Heart left ventricle (tissue), 16 donors: ENCODE measurements at regions not wholly inside any gene's neighbourhood (a gene's known extent, or its start where the extent isn't known, plus 50 kb on each side); places are given as distances from the start of the nearest gene placed in this dataset.
"Not testable (repeated sequence)": the region's sequence is repeated elsewhere in the genome, so short reads cannot be mapped to it uniquely, and the experiment has no call there.

Experiments
- ATAC-seq, 4 donors: fragments of 200-7000 bp; cut with Tn5 transposase; one replicate each; pipeline ENCODE4 v1.9.1; 2020 to 2022; ENCODE audit warnings: moderate library complexity in 4 of 4, mild to moderate bottlenecking in 3 of 4, moderate number of reproducible peaks in 1 of 4
- DNase-seq, 5 donors: peaks; one replicate each; pipeline ENCODE4 v3.0.0-alpha.2; 2020
- H3K27ac ChIP-seq, 12 donors: fragments of 200-600 bp; sonication (generic) in 4 of 12; one replicate each; pipeline versions ENCODE4 v1.5.0 to v1.8.0; 2016 to 2022; ENCODE audit warnings: mild to moderate bottlenecking in 2 of 12
- H3K27me3 ChIP-seq, 9 donors: fragments of 200-600 bp; sonication (generic) in 2 of 9; one replicate each; pipeline versions ENCODE4 v1.5.1 to v1.8.0; 2016 to 2022; ENCODE audit warnings: mild to moderate bottlenecking in 3 of 9
- H3K36me3 ChIP-seq, 9 donors: fragments of 200-600 bp; sonication (generic) in 2 of 9; one replicate each; pipeline versions ENCODE4 v1.5.0 to v1.8.0; 2018 to 2022; ENCODE audit warnings: mild to moderate bottlenecking in 2 of 9
- H3K4me1 ChIP-seq, 12 donors: fragments of 200-600 bp; sonication (generic) in 4 of 12; one replicate each; pipeline versions ENCODE4 v1.5.0 to v1.8.0; 2016 to 2022; ENCODE audit warnings: mild to moderate bottlenecking in 3 of 12
- H3K4me3 ChIP-seq, 12 donors: fragments of 200-600 bp; sonication (generic) in 4 of 12; one replicate each; pipeline versions ENCODE4 v1.5.0 to v1.8.0; 2017 to 2022; ENCODE audit warnings: mild to moderate bottlenecking in 9 of 12, moderate library complexity in 4 of 12
- H3K9me3 ChIP-seq, 12 donors: fragments of 200-600 bp; sonication (generic) in 4 of 12; one replicate each; pipeline versions ENCODE4 v1.5.0 to v1.8.0; 2016 to 2022; ENCODE audit warnings: mild to moderate bottlenecking in 1 of 12
- POLR2A ChIP-seq, 2 donors: fragments of 450-650 bp; IDR thresholded peaks; one replicate each; pipeline ENCODE4 v1.6.1; 2017; ENCODE audit warnings: antibody characterized with exemption in 2 of 2, mild to moderate bottlenecking in 2 of 2, moderate library complexity in 2 of 2
- WGBS, 4 donors: extraction: QIAGEN DNeasy Blood & Tissue Kit in 2 of 4; methylation state at CpG; one replicate each; pipeline versions ENCODE4 v1.1.5 to v1.1.7; 2013 to 2018; 5-methylcytosine and 5-hydroxymethylcytosine counted together
- intact Hi-C, 10 donors: fragments of 100-400 bp; cut with DNase I; formaldehyde crosslinking; loops; one replicate each; pipeline versions ENCODE4 v1.11.1 to v1.14.2; 2022
- TF ChIP-seq, protein P1 (sequence below), 12 donors: fragments of 200-600 bp; sonication (generic) in 4 of 12; IDR thresholded peaks; one replicate each; pipeline versions ENCODE4 v1.5.0 to v1.8.0; 2018 to 2022; ENCODE audit warnings: antibody characterized with exemption in 12 of 12, mild to moderate bottlenecking in 5 of 12
- donor health status: ischemic (EF 13 %, LVEDD 7.1; RV severe dilation, severe dysfunction).
- donor health status: healthy with polysubstance abuse.
- donor health status: DM: no; HTN: yes; CAD: no.
- donor health status: DM: no; HTN: no; CAD: no.
- donor health status: ischemic (EF 25% LVEDD 6.9; RV normal size, moderate dysfunction).
- donor health status: ischemic (EF 25% LVEDD 5.7; RV mildly dilated, moderate dysfunction).
- donor health status: healthy.
- donor health status: DM: yes; HTN: yes; CAD: no.
- donor health status: ischemic (EF 35%, LVEDD 5.7; RV mildly dilated, moderate dysfunction).
- donor health status: nonischemic (EF 11% LVEDD 7.7; RV severe dilation, severe dysfunction).
- donor health status: DM: yes; HTN: yes; CAD: no.
- donor health status: PGD.
- donor health status: ischemic (EF 29% LVEDD 5.4; RV normal size, mild dysfunction).
- donor health status: nonischemic (EF 23%, LVEDD 6.1; RV moderate dilation, normal function).

DNA sequence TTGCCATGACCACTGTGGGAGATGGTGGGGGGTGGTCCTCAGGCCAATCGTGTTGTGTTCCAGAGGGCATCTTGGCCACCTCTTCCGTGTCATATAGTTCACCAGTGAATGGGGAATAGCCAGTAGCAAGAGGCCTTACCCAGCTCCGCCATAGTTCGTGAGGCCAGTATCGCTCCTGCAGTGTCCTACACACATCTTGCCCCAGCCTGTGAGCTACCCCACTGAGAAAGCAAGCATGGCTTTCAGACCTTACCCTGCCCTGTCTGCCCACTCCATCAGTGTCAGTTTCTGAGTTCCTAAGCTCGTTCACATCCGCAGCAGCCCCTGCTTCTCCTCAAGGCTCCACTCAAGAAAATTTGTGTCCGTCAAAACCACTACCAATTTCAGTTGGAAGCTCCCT lies 586.0 kb upstream of the PABPC5 start:
- H3K27me3 ChIP-seq, H3K36me3 ChIP-seq, H3K4me1 ChIP-seq, H3K9me3 ChIP-seq, H3K4me3 ChIP-seq, H3K27ac ChIP-seq, ATAC-seq, intact Hi-C loops, DNase-seq: not testable (repeated sequence)
- 81 to 90% (median 84%) methylated on average over 7 to 8 of the region's 8 CpGs for WGBS, 4 donors

DNA sequence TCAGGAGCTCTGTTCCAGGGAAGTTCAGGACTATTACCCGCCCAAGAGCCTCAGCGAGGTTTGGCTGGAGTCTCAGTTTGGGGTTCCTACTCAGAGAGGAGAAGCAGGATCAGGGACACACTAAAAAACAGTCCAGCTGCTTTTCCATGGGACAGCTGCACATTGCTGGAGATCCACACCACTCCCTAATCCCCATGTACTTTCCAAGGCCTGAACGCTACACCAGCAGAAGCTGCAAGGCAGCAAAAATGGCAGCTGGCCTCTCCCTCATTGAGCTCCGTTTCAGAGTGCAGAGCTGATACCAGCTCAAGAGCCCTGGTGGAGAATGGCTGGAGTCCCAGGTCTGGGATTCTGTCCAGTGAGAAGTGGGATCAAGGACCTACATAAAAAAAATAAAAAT lies 551.2 kb upstream of the PABPC5 start:
- H3K27ac ChIP-seq, result no peak overlapping the region
- 70 to 88% (median 84%) methylated on average over 2 to 4 of the region's 4 CpGs for WGBS, 4 donors
- intact Hi-C loops, result no loop called here
- no peaks in the 10 kb centered on the region for H3K27me3 ChIP-seq
- H3K4me1 ChIP-seq, result no peaks in the 10 kb centered on the region
- no peak for TF ChIP-seq POLR2A (IDR thresholded peaks at IDR 0.05)
- TF ChIP-seq, protein P1, sequence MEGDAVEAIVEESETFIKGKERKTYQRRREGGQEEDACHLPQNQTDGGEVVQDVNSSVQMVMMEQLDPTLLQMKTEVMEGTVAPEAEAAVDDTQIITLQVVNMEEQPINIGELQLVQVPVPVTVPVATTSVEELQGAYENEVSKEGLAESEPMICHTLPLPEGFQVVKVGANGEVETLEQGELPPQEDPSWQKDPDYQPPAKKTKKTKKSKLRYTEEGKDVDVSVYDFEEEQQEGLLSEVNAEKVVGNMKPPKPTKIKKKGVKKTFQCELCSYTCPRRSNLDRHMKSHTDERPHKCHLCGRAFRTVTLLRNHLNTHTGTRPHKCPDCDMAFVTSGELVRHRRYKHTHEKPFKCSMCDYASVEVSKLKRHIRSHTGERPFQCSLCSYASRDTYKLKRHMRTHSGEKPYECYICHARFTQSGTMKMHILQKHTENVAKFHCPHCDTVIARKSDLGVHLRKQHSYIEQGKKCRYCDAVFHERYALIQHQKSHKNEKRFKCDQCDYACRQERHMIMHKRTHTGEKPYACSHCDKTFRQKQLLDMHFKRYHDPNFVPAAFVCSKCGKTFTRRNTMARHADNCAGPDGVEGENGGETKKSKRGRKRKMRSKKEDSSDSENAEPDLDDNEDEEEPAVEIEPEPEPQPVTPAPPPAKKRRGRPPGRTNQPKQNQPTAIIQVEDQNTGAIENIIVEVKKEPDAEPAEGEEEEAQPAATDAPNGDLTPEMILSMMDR (IDR thresholded peaks at IDR 0.05), result no peak
- ATAC-seq (no peak), DNase-seq (no peak)
- no peaks in the 10 kb centered on the region for H3K36me3 ChIP-seq
- H3K4me3 ChIP-seq, result no peak overlapping the region
- H3K9me3 ChIP-seq, result no peaks in the 10 kb centered on the region

DNA sequence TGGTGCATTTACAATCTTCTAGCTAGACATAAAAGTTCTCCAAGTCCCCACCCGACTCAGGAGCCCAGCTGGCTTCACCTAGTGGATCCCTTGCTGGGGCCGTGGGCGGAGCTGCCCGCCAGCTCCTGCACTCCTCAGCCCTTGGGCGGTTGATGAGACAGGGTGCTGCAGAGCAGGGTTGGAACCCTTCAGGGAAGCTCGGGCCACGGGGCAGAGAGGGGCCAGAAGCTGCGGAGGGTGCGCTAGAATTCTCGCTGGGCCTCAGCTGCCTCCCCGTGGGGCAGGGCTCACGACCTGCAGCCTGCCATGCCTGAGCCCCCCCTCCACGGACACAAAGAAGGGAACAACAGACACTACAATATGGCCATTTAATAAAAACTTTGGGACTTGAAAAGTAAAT lies 519.8 kb upstream of the PABPC5 start:
- H3K4me1 ChIP-seq, H3K36me3 ChIP-seq, H3K9me3 ChIP-seq, intact Hi-C loops, H3K27ac ChIP-seq, ATAC-seq, H3K27me3 ChIP-seq, H3K4me3 ChIP-seq: not testable (repeated sequence)
- 77 to 86% (median 84%) methylated on average over 6 to 13 of the region's 13 CpGs for WGBS, 4 donors
- DNase-seq, result peak in 1 of 5 donors; percentile 28

DNA sequence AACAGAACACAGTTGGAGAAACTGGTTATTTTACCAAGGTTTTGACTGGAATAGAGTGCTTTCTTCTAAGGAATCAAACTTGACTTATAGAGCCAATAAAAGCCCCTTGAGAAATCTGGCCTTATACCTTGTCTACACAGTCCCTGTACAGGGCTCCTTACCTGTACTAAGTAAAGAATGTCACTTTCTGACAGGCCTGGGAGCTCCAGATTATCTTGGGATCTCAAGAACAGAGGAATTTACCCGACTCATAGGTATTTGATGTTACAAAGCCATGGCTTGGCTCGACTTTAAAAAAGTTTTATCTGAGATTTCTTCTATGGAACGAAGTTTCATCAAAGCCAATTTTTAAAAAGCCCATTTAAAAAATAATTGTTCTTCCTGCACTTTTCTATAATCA lies 487.8 kb upstream of the PABPC5 start:
- H3K4me1 ChIP-seq, H3K9me3 ChIP-seq, H3K36me3 ChIP-seq, H3K4me3 ChIP-seq, DNase-seq, ATAC-seq, intact Hi-C loops, H3K27ac ChIP-seq, H3K27me3 ChIP-seq: not testable (repeated sequence)
- 42 to 52% (median 51%) methylated on average over 3 of the region's 3 CpGs for WGBS, 4 donors

DNA sequence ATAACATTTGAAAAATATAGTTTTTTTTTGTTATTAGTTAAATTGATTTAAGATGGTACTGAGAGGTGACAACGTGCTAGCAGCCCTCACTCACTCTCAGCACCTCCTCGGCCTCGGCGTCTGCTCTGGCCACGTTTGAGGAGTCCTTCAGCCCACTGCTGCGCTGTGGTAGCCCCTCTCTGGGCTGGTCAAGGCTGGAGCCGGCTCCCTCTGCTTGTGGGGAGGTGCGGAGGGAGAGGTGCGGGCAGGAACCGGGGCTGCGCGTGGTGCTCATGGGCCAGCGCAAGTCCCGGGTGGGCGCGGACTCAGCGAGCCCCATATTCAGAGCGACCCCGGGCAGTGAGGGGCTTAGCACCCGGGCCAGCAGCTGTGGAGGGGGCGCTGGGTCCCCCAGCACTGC lies 439.4 kb upstream of the PABPC5 start:
- H3K4me1 ChIP-seq, H3K27me3 ChIP-seq, H3K27ac ChIP-seq, H3K36me3 ChIP-seq, H3K4me3 ChIP-seq, intact Hi-C loops, H3K9me3 ChIP-seq, ATAC-seq, DNase-seq: not testable (repeated sequence)
- 80 to 91% (median 87%) methylated on average over 5 to 21 of the region's 21 CpGs for WGBS, 4 donors

DNA sequence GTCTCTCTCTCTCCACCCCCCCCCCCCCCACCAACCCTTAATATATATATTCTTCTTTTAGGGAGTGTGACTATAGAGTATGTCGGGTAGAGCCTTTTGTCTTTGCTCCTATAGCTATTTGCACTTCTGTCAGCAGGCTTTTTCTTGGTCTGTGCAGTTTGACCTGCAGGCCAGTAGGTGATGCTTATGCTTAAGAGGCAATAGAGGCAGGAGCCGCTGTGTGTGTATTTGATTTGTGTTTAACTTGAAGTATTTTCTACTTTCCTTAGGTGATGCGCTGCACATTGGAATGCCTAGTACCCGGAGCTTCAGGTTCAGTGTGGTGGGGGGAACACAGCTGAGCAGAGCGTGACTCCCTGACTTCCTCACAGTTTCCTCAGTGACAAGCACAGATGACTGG lies 416.5 kb upstream of the PABPC5 start:
- H3K9me3 ChIP-seq, H3K27me3 ChIP-seq, H3K4me3 ChIP-seq, H3K27ac ChIP-seq, ATAC-seq, DNase-seq, H3K4me1 ChIP-seq, intact Hi-C loops, H3K36me3 ChIP-seq: not testable (repeated sequence)
- 52 to 66% (median 56%) methylated on average over 4 to 5 of the region's 5 CpGs for WGBS, 4 donors

DNA sequence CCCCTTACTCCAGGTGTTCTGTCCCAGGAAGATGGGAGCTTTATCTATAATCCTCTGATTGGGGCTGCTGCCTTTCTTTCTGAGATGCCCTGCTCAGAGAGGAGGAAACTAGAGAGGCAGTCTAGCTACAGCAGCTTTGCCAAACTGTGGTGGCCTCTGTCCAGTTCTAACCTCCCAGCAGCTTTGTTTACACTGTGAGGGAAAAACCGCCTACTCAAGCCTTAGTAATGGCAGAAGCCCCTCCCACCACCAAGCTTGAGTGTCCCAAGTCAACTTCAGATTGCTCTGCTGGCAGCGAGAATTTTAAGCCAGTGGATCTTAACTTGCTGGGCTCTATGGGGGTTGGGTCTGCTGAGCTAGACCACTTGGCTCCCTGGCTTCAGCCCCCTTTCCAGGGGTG lies 394.9 kb upstream of the PABPC5 start:
- 50 to 77% (median 67%) methylated on average over 2 of the region's 2 CpGs for WGBS, 4 donors
- Histone ChIP-seq H3K36me3 (no peaks in the 10 kb centered on the region), H3K27ac (no peak overlapping the region), H3K27me3 (peaks cover 0 to 7% (median 0%) of the 10 kb centered on the region in 9 donors), H3K4me1 (no peaks in the 10 kb centered on the region), H3K9me3 (peaks cover 0 to 11% (median 0%) of the 10 kb centered on the region in 12 donors), H3K4me3 (no peak overlapping the region)
- DNase-seq (no peak), ATAC-seq (no peak)
- intact Hi-C loops, result no loop called here
- TF ChIP-seq POLR2A (IDR thresholded peaks at IDR 0.05), result no peak
- TF ChIP-seq, protein P1 (IDR thresholded peaks at IDR 0.05), result no peak
